Testis (tissue), 2 donors: ENCODE measurements at regions not wholly inside any gene's neighbourhood (a gene's known extent, or its start where the extent isn't known, plus 50 kb on each side); places are given as distances from the start of the nearest gene placed in this dataset.

ENCODE experiments used
- DNase-seq: peaks from one replicate; pipeline ENCODE4 v3.0.0-alpha.2; 2019
- H3K27ac ChIP-seq, 2 donors: fragments of 200-600 bp; sonication (generic); one replicate each; pipeline ENCODE4 v1.5.1; 2019
- H3K27me3 ChIP-seq: fragments of 200-600 bp; sonication (generic); one replicate; pipeline ENCODE4 v1.5.1; 2019
- H3K36me3 ChIP-seq: fragments of 200-600 bp; sonication (generic); one replicate; pipeline ENCODE4 v1.5.1; 2017; ENCODE audit warnings: low read depth; ENCODE audit errors: missing control alignments
- H3K4me1 ChIP-seq: fragments of 200-600 bp; sonication (generic); one replicate; pipeline ENCODE4 v1.5.1; 2019
- H3K4me3 ChIP-seq, 2 donors: fragments of 200-600 bp; sonication (generic); one replicate each; pipeline ENCODE4 v1.5.1; 2017 to 2019
- H3K9me3 ChIP-seq: fragments of 200-600 bp; sonication (generic); one replicate; pipeline ENCODE4 v1.5.1; 2017
- POLR2A ChIP-seq: fragments of 450-650 bp; IDR thresholded peaks from one replicate; pipeline ENCODE4 v1.6.1; 2017; ENCODE audit warnings: antibody characterized with exemption, mild to moderate bottlenecking, moderate library complexity
- WGBS, 2 donors: methylation state at CpG; one replicate each; pipeline ENCODE4 v1.1.5; 2018; 5-methylcytosine and 5-hydroxymethylcytosine counted together
- intact Hi-C: fragments of 100-400 bp; cut with DNase I; formaldehyde crosslinking; loops from one replicate; pipeline ENCODE4 v1.15.1; 2023; ENCODE audit warnings: low total_unique reads
- TF ChIP-seq, protein P1 (sequence below), 3 experiments: fragments of 450-650 bp in 2 of 3; fragments of 200-600 bp in 1 of 3; sonication (generic) in 1 of 3; IDR thresholded peaks; one replicate each; pipeline ENCODE4 v1.5.1; 2016 to 2019; ENCODE audit warnings: antibody characterized with exemption in 3 of 3, mild to moderate bottlenecking in 2 of 3, moderate library complexity in 1 of 3

DNA sequence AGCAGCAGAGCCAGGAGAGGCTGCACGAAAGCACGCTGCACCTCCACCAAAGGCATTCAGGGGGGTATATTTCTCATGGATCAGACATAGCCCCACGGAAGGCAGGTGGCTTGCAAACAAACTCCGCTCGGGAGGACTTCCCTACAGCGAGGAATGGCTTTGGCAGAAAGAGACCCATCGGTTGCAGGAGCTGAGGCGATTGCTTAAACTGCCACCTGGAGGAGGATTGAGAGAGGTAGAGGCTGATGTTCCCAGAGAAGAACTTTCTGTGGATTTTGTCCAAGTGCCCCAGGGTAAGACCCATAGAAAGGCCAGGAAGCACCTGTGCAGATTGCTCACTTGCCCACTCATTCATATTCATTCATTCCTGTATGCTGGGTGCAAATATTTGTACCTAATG lies 89.1 kb downstream of the NEUROD6 start:
- no peak overlapping the region for H3K4me3 ChIP-seq
- TF ChIP-seq, protein P1, sequence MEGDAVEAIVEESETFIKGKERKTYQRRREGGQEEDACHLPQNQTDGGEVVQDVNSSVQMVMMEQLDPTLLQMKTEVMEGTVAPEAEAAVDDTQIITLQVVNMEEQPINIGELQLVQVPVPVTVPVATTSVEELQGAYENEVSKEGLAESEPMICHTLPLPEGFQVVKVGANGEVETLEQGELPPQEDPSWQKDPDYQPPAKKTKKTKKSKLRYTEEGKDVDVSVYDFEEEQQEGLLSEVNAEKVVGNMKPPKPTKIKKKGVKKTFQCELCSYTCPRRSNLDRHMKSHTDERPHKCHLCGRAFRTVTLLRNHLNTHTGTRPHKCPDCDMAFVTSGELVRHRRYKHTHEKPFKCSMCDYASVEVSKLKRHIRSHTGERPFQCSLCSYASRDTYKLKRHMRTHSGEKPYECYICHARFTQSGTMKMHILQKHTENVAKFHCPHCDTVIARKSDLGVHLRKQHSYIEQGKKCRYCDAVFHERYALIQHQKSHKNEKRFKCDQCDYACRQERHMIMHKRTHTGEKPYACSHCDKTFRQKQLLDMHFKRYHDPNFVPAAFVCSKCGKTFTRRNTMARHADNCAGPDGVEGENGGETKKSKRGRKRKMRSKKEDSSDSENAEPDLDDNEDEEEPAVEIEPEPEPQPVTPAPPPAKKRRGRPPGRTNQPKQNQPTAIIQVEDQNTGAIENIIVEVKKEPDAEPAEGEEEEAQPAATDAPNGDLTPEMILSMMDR (IDR thresholded peaks at IDR 0.05) = no peak
- no peak for TF ChIP-seq POLR2A
- H3K27me3 ChIP-seq = no peaks in the 10 kb centered on the region
- 78 to 82% methylated on average over 3 to 8 of the region's 8 CpGs for WGBS, 2 donors
- H3K36me3 ChIP-seq = no peaks in the 10 kb centered on the region
- no peaks in the 10 kb centered on the region for H3K9me3 ChIP-seq
- H3K4me1 ChIP-seq = no peaks in the 10 kb centered on the region
- DNase-seq = no peak
- no peak overlapping the region for H3K27ac ChIP-seq
- intact Hi-C loops = no loop called here

DNA sequence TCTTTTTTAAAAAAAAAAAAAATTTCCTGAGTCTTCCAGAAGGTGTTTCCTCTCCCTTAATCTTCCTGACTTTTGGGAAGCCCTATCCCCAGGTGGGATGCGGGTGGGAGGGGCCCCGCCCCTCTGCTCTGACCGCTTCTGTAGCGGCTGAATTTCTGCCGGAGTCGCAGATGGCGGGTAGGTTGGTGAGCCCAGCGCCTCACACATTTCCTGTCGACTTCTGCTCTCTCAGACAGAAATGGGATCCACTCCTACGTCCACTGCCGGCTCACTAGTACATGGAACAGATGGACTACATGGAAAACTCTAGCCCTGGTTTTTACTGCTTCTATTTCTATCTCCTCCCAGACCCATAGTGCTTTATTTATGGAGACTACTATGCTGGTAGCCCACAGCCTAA lies 90.9 kb downstream of the NEUROD6 start:
- no peak for DNase-seq
- H3K36me3 ChIP-seq = no peaks in the 10 kb centered on the region
- WGBS, 2 donors = 22 to 33% methylated on average over 11 of the region's 11 CpGs
- intact Hi-C loops = no loop called here
- no peaks in the 10 kb centered on the region for H3K4me1 ChIP-seq
- H3K4me3 ChIP-seq = no peak overlapping the region
- H3K9me3 ChIP-seq = no peaks in the 10 kb centered on the region
- H3K27me3 ChIP-seq = no peaks in the 10 kb centered on the region
- TF ChIP-seq POLR2A = no peak
- TF ChIP-seq, protein P1 (IDR thresholded peaks at IDR 0.05) = no peak
- H3K27ac ChIP-seq = no peak overlapping the region

DNA sequence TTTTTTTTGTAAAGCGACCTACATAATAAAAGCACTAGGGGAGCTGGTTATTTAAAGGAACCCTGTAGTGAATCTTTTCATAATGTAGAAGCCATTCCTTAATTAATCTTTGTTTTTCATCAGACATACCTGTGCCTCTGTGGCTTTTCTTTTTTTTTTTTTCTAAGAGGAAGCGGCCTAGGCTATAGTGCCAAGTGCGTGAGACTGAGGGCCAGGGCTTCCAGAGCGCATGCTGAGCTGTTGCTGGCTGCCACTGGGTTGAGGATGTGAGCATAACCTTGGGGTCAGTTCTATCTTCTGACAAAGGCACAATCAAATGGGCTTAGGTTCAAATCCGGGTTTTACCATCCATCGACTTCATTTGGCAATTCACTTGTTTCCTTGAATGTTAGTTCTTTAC lies 103.7 kb downstream of the NEUROD6 start:
- 89 to 90% methylated on average over 6 of the region's 6 CpGs for WGBS, 2 donors
- Histone ChIP-seq H3K4me1 (no peaks in the 10 kb centered on the region), H3K4me3 (no peak overlapping the region), H3K27ac (no peak overlapping the region), H3K36me3 (no peaks in the 10 kb centered on the region), H3K27me3 (no peaks in the 10 kb centered on the region), H3K9me3 (no peaks in the 10 kb centered on the region)
- no peak for DNase-seq
- no peak for TF ChIP-seq POLR2A
- TF ChIP-seq, protein P1 (IDR thresholded peaks at IDR 0.05) = no peak
- intact Hi-C loops = no loop called here

DNA sequence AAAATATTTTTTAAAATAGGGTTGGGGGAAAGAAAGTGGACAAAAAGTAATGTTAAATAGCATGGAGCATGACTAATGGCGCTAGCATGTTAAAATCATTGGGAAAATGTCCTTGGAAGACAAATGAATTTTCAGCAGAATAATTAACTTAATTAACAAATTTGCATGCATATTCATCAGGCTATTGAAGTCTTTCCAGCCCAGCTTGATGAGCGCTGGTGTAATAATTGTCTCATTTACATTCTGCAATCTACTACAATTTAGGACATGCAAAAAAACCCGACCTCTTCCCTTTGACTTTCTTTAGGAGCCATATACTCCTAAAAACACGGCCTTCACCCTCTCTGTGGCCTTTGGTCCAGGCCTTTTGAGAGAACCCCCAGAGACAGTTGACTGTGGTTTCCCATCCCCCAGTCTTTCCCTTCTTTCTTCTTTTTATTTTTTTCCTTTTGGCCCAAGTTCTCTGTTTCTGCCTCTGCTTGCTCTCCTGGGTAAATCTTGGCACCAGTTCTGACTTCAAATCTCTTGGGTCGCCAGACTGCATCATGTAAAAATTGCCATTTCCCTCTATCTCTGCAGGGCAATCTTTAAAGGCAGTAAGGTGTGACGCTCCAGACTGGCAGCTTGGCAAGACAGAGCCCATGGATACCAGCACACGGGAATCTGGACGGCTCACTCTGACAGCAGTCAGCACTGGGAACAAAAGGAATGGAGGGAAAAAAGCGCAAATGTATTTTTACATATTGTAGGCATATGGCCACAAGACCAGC lies 105.5 kb downstream of the NEUROD6 start:
- no peaks in the 10 kb centered on the region for H3K4me1 ChIP-seq
- no peak overlapping the region for H3K27ac ChIP-seq
- no peak overlapping the region for H3K4me3 ChIP-seq
- no peak for TF ChIP-seq POLR2A
- TF ChIP-seq, protein P1 (IDR thresholded peaks at IDR 0.05) = no peak
- DNase-seq = no peak
- H3K9me3 ChIP-seq = no peaks in the 10 kb centered on the region
- H3K27me3 ChIP-seq = no peaks in the 10 kb centered on the region
- H3K36me3 ChIP-seq = no peaks in the 10 kb centered on the region
- intact Hi-C loops = no loop called here
- 72 to 83% methylated on average over 9 of the region's 9 CpGs for WGBS, 2 donors

DNA sequence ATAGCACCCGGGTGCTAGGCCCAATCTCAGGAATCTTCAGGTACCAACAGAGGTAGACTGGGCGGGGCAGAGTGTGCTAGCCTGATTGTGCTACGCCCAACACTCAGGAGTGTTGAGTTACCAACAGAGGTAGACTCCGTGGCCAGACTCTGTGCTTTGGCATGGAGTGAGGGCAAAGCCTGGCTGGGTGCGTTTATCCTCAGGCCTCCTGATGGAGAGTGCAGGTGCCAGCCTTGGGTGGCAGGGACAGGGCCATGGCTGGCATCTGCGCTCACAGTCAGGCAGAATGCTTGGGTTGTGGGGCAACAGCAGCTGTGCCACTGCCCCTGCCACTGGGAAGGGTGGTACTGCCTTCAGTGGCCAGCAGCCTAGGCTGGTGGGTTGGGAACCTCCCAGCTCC lies 111.6 kb downstream of the NEUROD6 start:
- 76% methylated on average over 6 of the region's 6 CpGs; no CpG with 5 or more reads in 1 of the 2 donors for WGBS, 2 donors
- no peaks in the 10 kb centered on the region for H3K27me3 ChIP-seq
- H3K9me3 ChIP-seq = no peaks in the 10 kb centered on the region
- H3K36me3 ChIP-seq = no peaks in the 10 kb centered on the region
- no peaks in the 10 kb centered on the region for H3K4me1 ChIP-seq
- no peak overlapping the region for H3K27ac ChIP-seq
- intact Hi-C loops = no loop called here
- no peak overlapping the region for H3K4me3 ChIP-seq
- no peak for DNase-seq
- TF ChIP-seq, protein P1 (IDR thresholded peaks at IDR 0.05) = no peak
- no peak for TF ChIP-seq POLR2A
